ENCODE measurements at regions not wholly inside any gene's neighbourhood (a gene's known extent, or its start where the extent isn't known, plus 50 kb on each side); places are given as distances from the start of the nearest gene placed in this dataset.

- WGBS (ENCODE audit: insufficient coverage, low coverage, missing lambda C conversion rate): 0% methylated on average over 2 of the region's 2 CpGs
Observed at GRCh38 chr3:26428992-26429391, 193.6 kb upstream of the LRRC3B start.

More at GRCh38 chr3:26428992-26429391, 193.6 kb upstream of the LRRC3B start:
- in situ Hi-C loops (cut with MboI): no loop called here
- intact Hi-C loops (cut with micrococcal nuclease): no loop called here
- no peak for FAIRE-seq
- CTCF ChIA-PET (ENCODE audit: low intra/inter-chr PET ratio): no interaction called here
- no peak for ATAC-seq
- Histone ChIP-seq H4K20me1 (replicated peaks; ENCODE audit: control insufficient read depth, insufficient read depth, low read length) (no peaks in the 10 kb centered on the region), H3K4me1 (replicated peaks in 1 of 2; ENCODE audit: control insufficient read depth in 2 of 2, insufficient read depth in 2 of 2, low read length in 2 of 2) (no peaks in the 10 kb centered on the region), H3K79me2 (ENCODE audit: control insufficient read depth, insufficient read depth, low read length) (no peaks in the 10 kb centered on the region), H3K4me2 (ENCODE audit: insufficient read depth, low read length) (no peak overlapping the region), H3K27ac (ENCODE audit: extremely low read depth, low read depth, low read length) (no peak overlapping the region), H3K36me3 (ENCODE audit: control insufficient read depth, insufficient read depth, low read length) (no peaks in the 10 kb centered on the region), H3K4me3 (no peak overlapping the region), H3K9me1 (ENCODE audit: control insufficient read depth, insufficient read depth, low read length) (no peaks in the 10 kb centered on the region), H3K27me3 (ENCODE audit: control insufficient read depth in 2 of 2, insufficient read depth in 2 of 2, low read length in 2 of 2) (no peaks in the 10 kb centered on the region), H3K9me3 (replicated peaks; ENCODE audit: control insufficient read depth, insufficient read depth, low read depth, low read length) (no peaks in the 10 kb centered on the region; the same call in 1 of the 2 replicates), H3K9ac (ENCODE audit: insufficient read depth in 1 of 2, low read depth in 2 of 2, low read length in 2 of 2) (no peak overlapping the region), H2AFZ (ENCODE audit: low read depth, low read length) (no peak overlapping the region)
- no peak for DNase-seq (ENCODE audit: extremely low read depth in 1 of 4, low spot score in 3 of 4)
- TF ChIP-seq MAZ (CRISPR knock-in tag; conservative IDR thresholded peaks at IDR 0.05 in 1 of 2, IDR thresholded peaks at IDR 0.05 in 1 of 2) (no peak), RBM39 (optimal IDR thresholded peaks at IDR 0.05; ENCODE audit: low read depth, low read length) (no peak), BCLAF1 (IDR thresholded peaks at IDR 0.05; ENCODE audit: borderline replicate concordance in 1 of 2, control insufficient read depth in 1 of 2, low read depth in 2 of 2, low read length in 1 of 2) (no peak), GABPB2 (CRISPR knock-in tag; conservative IDR thresholded peaks at IDR 0.05) (no peak), FOXM1 (IDR thresholded peaks at IDR 0.05; ENCODE audit: low read depth) (no peak), FOXM1 (CRISPR knock-in tag; IDR thresholded peaks at IDR 0.05; ENCODE audit: low read depth) (no peak), MCM7 (IDR thresholded peaks at IDR 0.05) (no peak), DDX20 (tag; IDR thresholded peaks at IDR 0.05; ENCODE audit: low read depth) (no peak), NKRF (IDR thresholded peaks at IDR 0.05; ENCODE audit: borderline replicate concordance) (no peak), ATF7 (IDR thresholded peaks at IDR 0.05) (no peak), SNIP1 (IDR thresholded peaks at IDR 0.05; ENCODE audit: low read depth) (no peak)
- TF ChIP-seq, protein P1, sequence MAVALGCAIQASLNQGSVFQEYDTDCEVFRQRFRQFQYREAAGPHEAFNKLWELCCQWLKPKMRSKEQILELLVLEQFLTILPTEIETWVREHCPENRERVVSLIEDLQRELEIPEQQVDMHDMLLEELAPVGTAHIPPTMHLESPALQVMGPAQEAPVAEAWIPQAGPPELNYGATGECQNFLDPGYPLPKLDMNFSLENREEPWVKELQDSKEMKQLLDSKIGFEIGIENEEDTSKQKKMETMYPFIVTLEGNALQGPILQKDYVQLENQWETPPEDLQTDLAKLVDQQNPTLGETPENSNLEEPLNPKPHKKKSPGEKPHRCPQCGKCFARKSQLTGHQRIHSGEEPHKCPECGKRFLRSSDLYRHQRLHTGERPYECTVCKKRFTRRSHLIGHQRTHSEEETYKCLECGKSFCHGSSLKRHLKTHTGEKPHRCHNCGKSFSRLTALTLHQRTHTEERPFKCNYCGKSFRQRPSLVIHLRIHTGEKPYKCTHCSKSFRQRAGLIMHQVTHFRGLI (CRISPR knock-in tag; IDR thresholded peaks at IDR 0.05): no peak
- POLR2A ChIA-PET: no interaction called here
- BruUV-seq (replicated peaks): no TSS peak

All from K562 (cell line).